H54 (cell line): ENCODE measurements at regions not wholly inside any gene's neighbourhood (a gene's known extent, or its start where the extent isn't known, plus 50 kb on each side); places are given as distances from the start of the nearest gene placed in this dataset.

Source experiments
- DNase-seq: peaks from one replicate; pipeline ENCODE4 v3.0.0; 2011; ENCODE audit warnings: low spot score, mixed read lengths; ENCODE audit not compliant: insufficient read length
- FAIRE-seq: peaks from 3 replicates; lab custom pipeline; 2011; peaks lifted over from hg19 to GRCh38; lab: Jason Lieb, UNC
- POLR2A ChIP-seq: IDR thresholded peaks from 2 replicates; pipeline ENCODE4 v1.6.1; 2011; ENCODE audit warnings: low read depth, mild to moderate bottlenecking, low read length

- FAIRE-seq, result no peak
These were observed 219.3 kb upstream of the FGGY start for GRCh38 chr1:59077466-59078069.

GRCh38 chr1:59078070-59078800 is 218.7 kb upstream of the FGGY start:
- no peak for TF ChIP-seq POLR2A
- FAIRE-seq (no peak), DNase-seq (no peak)

More at GRCh38 chr1:59077466-59078069, 219.3 kb upstream of the FGGY start:
- TF ChIP-seq POLR2A, result no peak
- no peak for DNase-seq

- no peak for TF ChIP-seq POLR2A
- no peak for FAIRE-seq
- no peak for DNase-seq
These were observed 218.0 kb upstream of the FGGY start for GRCh38 chr1:59078866-59079265.

GRCh38 chr1:59079434-59080140 is 217.3 kb upstream of the FGGY start:
- no peak for DNase-seq
- no peak for TF ChIP-seq POLR2A
- FAIRE-seq, result peak; percentile 67

DNA sequence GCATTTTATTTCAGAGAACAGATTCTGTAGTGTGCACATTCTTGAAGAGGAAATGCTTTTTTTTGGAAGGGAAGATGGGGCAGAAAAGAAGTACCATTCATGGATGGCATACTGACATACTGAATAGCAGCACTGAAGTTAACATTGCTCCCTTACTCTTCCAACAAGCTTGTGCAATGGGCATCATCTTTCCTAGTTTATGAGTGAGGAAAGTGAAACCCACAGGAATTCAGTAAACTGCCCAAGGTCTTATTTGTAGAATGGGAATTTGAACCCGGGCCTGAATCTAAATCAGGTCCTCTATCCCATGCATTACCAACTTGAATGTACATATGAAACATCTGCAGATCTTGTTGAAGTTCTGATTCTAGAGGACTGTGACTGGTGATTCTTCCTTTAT is 215.7 kb upstream of the FGGY start:
- no peak for TF ChIP-seq POLR2A
- DNase-seq (no peak), FAIRE-seq (no peak)

- FAIRE-seq, result no peak
- no peak for DNase-seq
- no peak for TF ChIP-seq POLR2A
These were observed 215.1 kb upstream of the FGGY start for GRCh38 chr1:59081795-59082194.

DNA sequence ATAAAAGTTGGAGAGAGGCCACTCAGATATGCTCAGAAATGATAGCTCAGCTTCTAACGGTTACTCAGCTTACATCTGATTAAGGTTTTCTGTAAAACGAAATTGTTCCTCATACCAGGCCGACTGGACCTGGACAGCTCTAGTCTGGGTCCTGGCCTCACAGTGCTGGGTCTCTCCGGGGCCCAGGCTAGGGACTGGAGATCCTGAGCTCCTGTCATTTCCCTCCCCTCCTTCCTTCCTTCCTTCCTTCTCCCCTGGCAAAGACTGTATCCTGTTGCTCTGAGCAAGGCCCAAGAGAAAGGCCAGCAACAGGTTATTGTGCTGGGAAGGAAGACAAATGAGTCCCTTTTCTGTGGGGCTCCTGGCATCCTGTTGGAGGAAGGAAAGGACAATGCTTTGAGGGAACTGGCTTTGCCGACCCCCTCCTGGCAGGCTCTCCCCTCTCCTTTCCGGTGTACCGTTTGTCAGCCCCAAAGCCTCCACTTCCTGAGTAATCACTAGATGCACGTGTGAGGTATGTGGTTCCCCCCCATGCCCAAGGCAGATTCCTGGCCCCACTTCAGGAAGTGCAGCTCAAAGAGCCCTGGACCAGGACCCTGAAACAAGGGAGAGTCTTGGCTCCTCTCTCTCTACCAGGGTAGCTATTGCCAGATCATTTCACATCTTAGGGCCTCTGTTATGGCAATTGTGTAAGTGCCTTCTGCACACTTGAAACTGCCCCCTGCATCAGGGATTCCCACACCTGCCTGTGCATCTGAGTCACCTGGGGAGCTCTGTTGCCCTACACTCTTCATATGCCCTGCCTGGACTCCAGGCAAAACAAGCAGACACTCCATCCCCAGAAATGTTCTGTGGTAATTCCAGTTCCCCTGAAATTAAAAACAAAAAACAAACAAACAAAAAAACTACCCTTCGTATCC is 212.7 kb upstream of the FGGY start:
- FAIRE-seq, result peak; percentile 50
- no peak for TF ChIP-seq POLR2A
- DNase-seq, result no peak

DNA sequence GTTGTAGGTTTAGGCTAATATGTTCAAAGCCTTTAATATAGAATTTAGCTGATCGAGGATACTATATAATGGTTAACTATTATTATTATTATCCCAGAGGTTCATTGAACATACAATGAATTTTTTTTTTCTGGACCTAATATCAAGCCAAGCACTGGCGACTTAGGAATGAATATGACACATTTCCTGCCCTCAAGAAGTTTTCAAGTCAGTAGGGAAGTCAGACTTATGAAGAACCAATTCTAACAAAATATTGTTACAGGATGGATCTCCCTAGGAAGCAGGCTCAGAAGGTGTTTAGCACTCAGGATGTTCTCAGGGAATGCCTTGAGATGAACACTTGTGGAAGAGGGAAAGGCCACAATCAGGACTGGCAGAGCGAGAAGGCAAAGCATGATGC is 211.8 kb upstream of the FGGY start:
- TF ChIP-seq POLR2A, result no peak
- no peak for DNase-seq
- peak; percentile 11 for FAIRE-seq

- no peak for DNase-seq
- TF ChIP-seq POLR2A, result no peak
- no peak for FAIRE-seq
These were observed 207.7 kb upstream of the FGGY start for GRCh38 chr1:59089036-59089798.

DNA sequence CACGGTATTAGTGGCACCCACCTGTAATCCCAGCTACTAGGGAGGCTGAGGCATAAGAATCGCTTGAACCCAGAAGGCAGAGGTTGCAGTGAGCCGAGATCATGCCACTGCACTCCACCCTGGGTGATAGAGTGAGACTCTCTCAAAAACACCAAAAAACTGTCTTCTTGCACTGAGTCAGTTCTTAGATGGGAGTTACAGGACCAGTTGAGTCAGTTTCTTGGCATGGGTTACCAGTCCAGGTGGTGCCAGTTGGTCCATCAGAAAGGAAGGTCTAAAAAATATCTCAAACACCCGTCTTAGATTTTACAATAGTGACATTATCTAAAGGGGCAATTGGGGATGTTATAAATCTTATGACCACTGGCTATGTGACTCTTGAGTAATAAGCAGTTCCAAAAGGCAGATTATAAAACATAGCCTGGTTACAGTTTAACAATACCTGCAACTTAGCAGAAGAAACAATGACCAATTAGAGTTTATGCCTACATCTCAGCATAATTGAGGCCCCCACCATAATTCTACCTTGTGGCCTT is 206.9 kb upstream of the FGGY start:
- no peak for FAIRE-seq
- no peak for TF ChIP-seq POLR2A
- DNase-seq, result no peak

DNA sequence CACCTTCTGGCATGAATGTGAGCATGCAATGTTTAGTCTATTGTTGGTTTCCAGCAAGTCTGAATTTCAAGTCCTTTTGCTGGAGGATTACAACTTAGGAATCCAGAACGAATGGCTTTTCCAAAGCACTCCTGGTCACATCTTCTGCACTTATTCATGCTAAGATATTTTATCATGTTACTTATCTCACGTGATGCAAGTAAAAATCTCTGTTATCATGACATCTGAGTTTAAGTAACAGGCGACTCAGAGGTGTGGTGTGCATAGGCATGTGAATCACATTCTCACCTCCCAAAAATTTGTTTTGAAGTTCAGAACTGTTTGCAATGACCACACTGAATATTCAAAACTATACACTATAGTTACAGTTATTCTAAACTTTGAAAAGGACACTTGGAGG is 204.8 kb upstream of the FGGY start:
- TF ChIP-seq POLR2A, result no peak
- FAIRE-seq (no peak), DNase-seq (no peak)

GRCh38 chr1:59094001-59094400 is 202.9 kb upstream of the FGGY start:
- no peak for TF ChIP-seq POLR2A
- FAIRE-seq, result no peak
- DNase-seq, result no peak
